PFSK-1 (cell line): ENCODE measurements at regions not wholly inside any gene's neighbourhood (a gene's known extent, or its start where the extent isn't known, plus 50 kb on each side); places are given as distances from the start of the nearest gene placed in this dataset.

ENCODE experiments used
- FOXP2 ChIP-seq: optimal IDR thresholded peaks from 2 replicates; pipeline ENCODE3; 2011; ENCODE audit warnings: borderline replicate concordance, control low read depth, inconsistent platforms; ENCODE audit not compliant: insufficient read depth; ENCODE audit errors: extremely low read length, extremely low read depth
- POLR2AphosphoS5 ChIP-seq: IDR thresholded peaks from 2 replicates; pipeline ENCODE4 v1.6.1; 2012; ENCODE audit warnings: low read depth, mild to moderate bottlenecking, control low read depth, low read length, moderate library complexity
- SIN3A ChIP-seq: IDR thresholded peaks from 2 replicates; pipeline ENCODE4 v1.6.1; 2012; ENCODE audit warnings: mild to moderate bottlenecking, low read length, moderate library complexity, borderline replicate concordance; ENCODE audit not compliant: insufficient read depth
- TAF1 ChIP-seq: IDR thresholded peaks from 2 replicates; pipeline ENCODE4 v1.6.1; 2012; ENCODE audit warnings: low read length, control low read depth, borderline replicate concordance; ENCODE audit not compliant: insufficient read depth
- TF ChIP-seq, protein P1 (sequence below), 2 experiments: IDR thresholded peaks; 2 replicates each; pipeline versions ENCODE4 v1.6.1 to v1.8.0; 2011 to 2012; ENCODE audit warnings: low read depth in 2 of 2, low read length in 2 of 2, control low read depth in 1 of 2, inconsistent platforms in 1 of 2, mild to moderate bottlenecking in 1 of 2, moderate library complexity in 1 of 2; ENCODE audit not compliant: insufficient read depth in 1 of 2

- no peak for TF ChIP-seq POLR2AphosphoS5
- no peak for TF ChIP-seq TAF1
- TF ChIP-seq FOXP2 = no peak
- TF ChIP-seq, protein P1, sequence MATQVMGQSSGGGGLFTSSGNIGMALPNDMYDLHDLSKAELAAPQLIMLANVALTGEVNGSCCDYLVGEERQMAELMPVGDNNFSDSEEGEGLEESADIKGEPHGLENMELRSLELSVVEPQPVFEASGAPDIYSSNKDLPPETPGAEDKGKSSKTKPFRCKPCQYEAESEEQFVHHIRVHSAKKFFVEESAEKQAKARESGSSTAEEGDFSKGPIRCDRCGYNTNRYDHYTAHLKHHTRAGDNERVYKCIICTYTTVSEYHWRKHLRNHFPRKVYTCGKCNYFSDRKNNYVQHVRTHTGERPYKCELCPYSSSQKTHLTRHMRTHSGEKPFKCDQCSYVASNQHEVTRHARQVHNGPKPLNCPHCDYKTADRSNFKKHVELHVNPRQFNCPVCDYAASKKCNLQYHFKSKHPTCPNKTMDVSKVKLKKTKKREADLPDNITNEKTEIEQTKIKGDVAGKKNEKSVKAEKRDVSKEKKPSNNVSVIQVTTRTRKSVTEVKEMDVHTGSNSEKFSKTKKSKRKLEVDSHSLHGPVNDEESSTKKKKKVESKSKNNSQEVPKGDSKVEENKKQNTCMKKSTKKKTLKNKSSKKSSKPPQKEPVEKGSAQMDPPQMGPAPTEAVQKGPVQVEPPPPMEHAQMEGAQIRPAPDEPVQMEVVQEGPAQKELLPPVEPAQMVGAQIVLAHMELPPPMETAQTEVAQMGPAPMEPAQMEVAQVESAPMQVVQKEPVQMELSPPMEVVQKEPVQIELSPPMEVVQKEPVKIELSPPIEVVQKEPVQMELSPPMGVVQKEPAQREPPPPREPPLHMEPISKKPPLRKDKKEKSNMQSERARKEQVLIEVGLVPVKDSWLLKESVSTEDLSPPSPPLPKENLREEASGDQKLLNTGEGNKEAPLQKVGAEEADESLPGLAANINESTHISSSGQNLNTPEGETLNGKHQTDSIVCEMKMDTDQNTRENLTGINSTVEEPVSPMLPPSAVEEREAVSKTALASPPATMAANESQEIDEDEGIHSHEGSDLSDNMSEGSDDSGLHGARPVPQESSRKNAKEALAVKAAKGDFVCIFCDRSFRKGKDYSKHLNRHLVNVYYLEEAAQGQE (IDR thresholded peaks at IDR 0.05; ENCODE audit: insufficient read depth in 1 of 2, low read depth in 2 of 2, low read length in 2 of 2) = no peak
- TF ChIP-seq SIN3A = no peak
Measured at GRCh38 chr2:172372436-172372835, 55.0 kb upstream of the ITGA6 start.

- TF ChIP-seq SIN3A (no peak), POLR2AphosphoS5 (no peak), TAF1 (no peak), FOXP2 (no peak)
- TF ChIP-seq, protein P1 (IDR thresholded peaks at IDR 0.05; ENCODE audit: insufficient read depth in 1 of 2, low read depth in 2 of 2, low read length in 2 of 2) = no peak
Measured at GRCh38 chr2:172373076-172373475, 54.3 kb upstream of the ITGA6 start.

- TF ChIP-seq FOXP2 (no peak), TAF1 (no peak)
Measured at GRCh38 chr2:172373766-172374165, 53.6 kb upstream of the ITGA6 start.

DNA sequence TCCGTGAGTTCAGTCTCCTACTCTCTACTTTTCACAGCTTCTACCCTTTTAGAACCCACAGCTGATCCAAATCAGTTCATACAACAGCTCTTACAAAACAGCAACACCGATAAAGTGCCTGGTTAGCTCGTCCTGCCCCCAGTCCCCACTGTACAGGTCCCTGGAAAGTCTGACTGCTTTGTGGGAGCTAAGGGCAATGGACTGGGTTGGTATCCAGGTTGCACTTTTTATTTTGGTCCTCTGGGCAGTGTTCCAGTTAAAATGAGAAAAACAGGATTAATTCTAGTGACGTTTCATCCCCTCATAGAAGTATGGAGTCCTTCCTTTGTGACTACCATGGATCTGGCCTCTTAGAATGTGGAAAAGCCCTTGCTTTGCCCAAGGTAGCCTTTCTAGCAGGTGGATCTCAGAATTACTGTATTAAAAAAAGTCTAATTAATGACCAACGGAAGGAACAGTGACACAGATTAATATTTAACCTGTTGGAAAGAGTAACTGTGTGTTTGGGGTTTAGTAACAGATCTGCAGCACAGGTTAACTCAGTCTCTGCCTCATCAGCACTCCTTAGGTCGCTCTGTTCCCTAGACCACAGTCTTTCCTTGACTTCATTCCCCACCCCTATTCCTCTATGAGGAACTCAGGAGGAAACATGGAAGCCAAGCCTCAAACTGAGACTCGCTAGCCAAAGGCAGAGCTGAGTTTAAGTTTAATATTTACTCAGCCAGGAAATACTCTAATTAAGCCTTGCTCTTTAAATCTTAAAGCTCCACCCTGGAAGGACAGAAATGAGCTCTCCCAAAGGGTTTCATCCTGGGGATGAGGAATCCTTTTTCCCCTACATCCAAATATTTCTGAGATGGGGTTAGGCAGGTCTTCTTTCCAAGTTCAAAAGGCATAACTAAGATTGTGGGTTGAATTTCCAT lies 52.8 kb upstream of the ITGA6 start:
- TF ChIP-seq, protein P1 (IDR thresholded peaks at IDR 0.05; ENCODE audit: insufficient read depth in 1 of 2, low read depth in 2 of 2, low read length in 2 of 2) = no peak
- no peak for TF ChIP-seq TAF1
- no peak for TF ChIP-seq FOXP2
- TF ChIP-seq POLR2AphosphoS5 = no peak
- TF ChIP-seq SIN3A = no peak

DNA sequence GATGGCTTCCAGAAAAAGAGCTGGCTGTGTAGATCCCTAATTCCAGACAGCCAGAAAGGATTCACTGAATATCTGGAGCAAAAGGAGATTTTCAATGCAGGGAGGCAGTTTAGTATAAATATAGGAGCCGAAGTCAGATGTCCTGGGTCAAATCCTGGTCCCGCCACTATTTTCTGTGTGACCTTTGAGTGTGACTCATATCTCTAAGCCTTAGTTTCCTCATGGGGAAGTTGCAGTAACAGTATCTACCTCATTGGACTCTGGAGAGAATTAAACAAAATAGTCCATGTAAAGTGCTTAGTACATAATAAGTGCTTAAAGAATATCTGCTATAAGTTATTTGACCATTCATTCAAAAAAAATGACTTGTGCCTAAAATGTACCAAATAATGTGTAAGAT lies 52.1 kb upstream of the ITGA6 start:
- no peak for TF ChIP-seq FOXP2
- TF ChIP-seq TAF1 = no peak
- no peak for TF ChIP-seq SIN3A
- no peak for TF ChIP-seq POLR2AphosphoS5
- TF ChIP-seq, protein P1 (IDR thresholded peaks at IDR 0.05; ENCODE audit: insufficient read depth in 1 of 2, low read depth in 2 of 2, low read length in 2 of 2) = no peak
